NCI-H2196 (cell line): ENCODE measurements at regions not wholly inside any gene's neighbourhood (a gene's known extent, or its start where the extent isn't known, plus 50 kb on each side); places are given as distances from the start of the nearest gene placed in this dataset.

Source experiments
- DNase-seq: peaks from one replicate; lab custom pipeline; 2025; ENCODE audit not compliant: unreplicated experiment; lab: John Stamatoyannopoulos, UW

DNA sequence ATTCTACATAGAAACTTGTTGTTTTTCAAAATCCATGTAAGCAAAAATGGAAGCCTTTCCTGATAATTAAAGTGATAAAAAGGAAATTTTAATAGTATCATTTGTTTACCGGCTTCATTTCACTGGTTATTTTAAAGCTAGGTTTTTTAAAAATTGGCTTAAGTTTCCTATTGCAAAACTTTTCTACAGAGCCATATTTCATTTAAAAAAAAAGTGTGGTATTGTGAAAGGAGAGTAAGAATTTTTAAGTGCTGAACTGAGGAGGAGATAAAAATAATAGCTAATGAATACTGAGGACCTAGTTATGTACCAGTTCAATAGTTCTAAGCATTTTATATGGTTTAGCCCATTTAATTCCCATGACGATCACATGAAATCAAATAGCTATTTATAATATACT is 172.2 kb upstream of the COL1A2 start:
- DNase-seq: no peak

DNA sequence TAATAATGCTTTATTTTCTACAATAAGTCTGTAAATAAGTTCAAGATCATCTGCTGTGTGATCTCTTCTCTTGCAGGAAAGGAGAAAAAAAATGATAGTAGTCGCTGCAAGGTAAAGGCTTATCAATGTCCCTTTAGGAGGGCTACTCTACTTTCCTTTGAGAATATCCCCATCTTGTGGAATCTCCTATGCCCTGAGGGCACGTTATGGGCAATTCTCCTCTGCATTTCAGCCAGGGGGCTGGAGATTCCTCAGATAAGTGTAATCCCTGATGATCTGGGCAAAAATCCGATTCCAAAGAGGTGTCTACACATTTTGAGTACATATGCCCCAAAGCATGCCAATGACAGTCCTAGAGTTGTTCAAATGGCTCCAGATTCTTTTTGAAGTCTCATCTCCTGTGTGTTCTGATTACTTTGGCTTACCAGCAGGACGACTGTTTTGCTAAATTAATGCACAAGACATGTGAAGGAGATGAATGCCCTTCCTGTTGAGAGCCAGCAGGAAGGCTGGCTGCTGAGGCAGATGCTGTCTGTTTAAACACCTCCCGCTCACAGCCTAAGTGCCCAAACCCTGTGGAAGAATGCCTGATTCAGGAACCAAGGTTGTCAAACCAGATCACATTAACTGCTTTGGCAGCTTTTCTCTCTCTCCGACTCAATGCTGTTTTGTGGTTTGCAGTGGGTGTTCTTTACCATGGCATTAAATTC is 171.2 kb upstream of the COL1A2 start:
- peak; percentile 38 for DNase-seq

DNA sequence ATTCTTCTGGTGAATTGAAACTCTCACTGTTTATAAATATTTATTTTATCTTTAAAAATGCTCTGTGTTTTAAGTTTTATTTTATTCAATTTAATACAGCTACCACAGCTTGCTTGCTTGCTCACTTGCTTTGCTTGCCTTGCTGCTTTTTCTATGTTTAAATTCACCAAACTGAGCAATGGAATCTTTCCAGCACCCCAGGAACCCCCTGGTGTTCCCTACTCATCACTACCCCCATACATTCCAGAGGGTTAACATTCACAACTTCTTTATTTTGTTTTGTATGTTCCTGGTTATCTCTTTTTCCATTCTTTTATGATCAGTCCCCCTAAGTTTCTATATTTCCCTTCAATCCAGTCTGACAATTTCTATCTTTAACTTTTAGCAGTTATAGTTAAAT is 166.5 kb upstream of the COL1A2 start:
- DNase-seq: no peak

DNA sequence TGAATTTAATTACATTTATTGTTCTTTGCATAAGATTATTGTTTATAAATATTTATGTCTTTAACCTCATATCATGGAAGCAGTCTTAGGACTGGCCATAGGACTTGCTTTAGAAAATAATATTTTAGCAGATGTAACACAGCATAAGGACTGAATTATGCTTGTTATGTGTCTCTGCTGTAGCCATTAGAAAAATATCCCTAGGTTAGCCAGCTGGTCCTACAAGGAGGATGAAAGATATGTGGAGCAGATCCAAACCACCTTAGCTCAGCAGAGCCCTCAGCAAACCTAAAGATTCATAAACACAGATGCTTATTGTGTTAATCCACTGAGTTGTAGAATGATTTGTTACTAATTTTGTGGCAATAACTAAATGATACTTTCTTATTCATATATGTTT is 166.0 kb upstream of the COL1A2 start:
- DNase-seq: no peak

DNA sequence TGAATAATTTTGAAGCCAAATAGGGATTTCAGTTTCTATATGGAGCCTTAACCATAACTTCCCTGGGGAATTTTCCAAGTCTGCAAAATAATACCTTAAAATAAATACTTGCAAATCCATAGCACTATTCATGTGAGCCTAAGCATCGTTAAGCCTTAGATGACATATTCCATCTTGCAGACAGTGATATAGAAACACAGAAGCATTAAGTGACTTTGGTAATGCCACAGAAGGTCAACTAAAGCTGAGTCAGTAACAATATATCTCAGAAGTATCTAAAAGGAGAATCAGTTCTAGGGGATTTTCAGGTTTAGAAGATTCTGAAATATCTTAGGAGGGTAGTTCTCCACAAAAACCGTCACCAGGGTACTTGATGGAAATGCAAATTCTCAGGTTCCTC is 163.4 kb upstream of the COL1A2 start:
- no peak for DNase-seq

DNA sequence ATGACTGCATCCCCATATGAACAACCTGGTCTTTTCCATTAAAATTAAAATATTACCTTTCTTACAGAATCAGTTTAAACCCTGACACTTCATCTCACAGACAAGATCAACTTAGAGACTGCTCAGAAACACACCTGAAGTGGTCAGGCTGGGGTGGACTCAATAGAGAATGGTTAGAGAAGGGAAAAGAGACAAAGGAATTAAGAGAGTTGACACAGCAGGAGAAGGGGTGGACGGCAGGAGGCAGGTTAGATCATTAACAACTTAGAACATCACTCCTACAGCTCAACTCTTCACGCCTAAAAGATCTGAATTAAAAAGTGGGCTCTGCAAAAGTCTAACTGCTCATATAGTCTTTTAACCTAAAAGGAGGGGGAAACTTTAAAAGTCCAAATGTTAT is 157.7 kb upstream of the COL1A2 start:
- no peak for DNase-seq

DNA sequence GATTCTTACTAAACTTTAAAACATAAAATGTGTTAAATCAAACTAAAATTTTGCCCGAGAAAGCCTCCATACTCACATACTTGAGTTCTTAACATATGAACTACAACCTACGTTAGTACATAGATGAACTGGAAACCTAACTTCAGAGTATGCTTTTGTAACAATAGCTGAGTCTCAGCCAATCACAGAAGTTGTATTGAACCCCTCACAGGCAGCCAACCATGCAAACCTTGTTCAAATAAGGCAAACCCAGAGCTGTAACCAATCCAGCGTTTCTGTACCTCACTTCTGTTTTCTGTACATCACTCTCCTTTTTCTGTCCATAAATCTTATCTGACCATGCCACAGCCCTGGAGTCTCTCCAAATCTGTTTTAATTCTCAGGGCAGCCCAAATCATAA is 157.3 kb upstream of the COL1A2 start:
- no peak for DNase-seq

DNA sequence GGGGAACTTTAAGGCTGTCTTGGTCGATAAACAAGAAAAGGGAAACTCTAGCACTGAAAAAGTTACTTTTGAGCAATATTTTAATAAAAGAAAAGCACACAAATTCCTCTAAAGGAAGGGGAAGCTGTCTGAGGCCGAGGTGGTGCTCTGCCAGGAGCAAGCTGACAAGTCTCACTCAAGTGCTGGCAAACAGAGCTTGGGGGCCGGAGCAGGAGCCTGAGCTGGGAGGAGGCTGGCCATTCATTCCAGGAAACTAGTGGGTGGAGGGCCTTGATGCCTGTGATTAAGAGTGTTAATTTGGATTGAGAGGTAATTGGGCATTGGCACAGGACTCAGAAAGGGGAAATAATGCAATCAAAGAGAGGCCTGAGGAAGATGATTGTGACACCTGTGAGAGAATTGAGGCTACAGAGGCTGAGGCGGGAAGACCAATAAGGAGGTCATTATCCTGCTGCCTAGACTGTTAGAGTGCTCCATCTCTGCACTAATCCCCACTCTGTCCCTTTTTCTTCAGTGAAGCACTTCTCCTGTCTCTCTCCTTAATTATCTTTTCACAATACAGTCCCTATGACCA is 154.9 kb upstream of the COL1A2 start:
- no peak for DNase-seq

DNA sequence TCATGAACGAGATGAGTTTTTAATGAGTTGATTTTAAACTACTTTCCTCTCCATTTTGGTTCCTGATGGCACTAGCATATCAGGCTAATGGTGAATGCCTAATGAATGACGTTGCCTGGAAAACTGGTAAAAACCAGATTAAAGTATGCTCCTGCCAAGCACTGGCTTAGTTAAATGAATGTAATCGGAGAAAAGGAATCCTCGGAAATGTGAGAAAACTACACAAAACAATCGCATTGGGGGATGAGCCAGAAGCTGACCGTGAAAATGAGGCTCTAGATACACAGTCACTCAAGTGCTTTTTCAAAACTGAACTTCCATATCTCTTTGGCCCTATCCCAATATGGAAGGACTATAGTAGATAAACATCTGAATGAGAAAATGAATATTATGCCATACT is 153.8 kb upstream of the COL1A2 start:
- no peak for DNase-seq

DNA sequence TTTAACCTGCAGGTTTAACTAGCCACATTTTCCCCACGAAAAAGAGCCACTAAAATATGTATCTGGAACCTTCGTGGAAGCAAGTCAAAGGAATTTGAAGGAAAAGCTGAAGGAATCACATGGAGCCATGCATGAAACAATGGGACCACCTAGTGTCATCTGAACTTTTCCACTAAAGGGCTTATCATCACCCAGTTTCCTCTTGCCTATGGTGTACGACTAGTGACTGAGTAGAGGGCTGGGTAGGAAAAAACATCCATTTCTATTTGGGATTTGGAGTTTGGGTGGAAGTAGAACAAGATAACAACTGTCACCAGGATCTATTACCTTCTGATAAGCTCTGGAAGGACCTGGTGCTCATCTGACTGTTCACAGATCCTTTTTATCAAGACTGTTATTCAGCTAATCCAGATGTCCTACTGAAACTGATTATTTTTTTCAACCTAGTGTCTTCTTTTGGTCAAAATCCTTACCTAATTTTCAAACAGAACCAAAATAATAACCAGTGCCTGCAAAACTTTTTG is 153.2 kb upstream of the COL1A2 start:
- no peak for DNase-seq

DNA sequence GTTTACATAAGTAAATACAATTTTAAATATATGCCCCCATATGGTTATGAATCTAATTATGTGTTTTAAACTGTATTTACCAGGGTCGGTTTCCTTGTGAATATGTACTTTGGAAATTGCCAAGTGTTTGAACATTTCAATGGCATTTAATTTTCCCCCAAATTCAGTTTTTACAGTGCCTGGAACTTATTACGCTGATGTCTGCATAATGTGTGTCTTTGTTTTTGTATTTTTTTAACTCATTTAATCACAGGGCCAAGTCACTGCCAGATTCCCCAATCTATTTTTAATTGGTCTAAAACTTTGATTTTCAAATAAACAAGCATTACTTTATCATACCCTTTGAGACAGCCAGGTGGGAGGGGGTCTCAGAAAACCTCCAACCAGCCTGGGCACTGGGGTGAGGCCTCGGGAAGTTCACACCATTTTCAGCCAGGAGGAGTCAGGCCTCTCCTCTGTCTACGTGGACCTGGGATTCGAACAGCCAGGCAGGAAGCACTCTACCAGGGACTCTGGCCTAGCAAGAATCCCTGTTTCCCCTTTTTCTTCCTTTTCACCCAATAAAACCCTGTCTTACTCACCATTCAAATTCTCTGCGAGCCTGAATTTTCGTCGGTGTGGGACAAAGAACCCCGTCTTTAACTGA is 151.5 kb upstream of the COL1A2 start:
- DNase-seq: no peak

DNA sequence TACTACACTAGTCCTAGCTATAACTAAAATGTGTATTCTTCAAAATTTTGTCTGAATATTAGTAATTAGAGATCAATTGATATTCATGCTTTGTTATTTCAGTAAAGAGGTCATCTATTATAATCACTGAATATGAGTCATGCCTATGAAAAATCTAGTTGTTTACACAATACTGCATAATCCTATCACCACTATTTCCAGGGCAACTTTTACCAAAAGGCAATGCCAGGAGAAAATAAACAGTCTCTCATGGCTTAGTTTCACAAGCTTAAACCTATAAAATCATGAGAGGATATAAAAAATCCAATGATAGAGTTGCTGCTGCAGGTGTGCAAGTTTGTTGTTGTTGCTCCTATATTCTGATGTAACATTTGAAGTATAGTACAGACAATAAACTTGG is 149.9 kb upstream of the COL1A2 start:
- no peak for DNase-seq

DNA sequence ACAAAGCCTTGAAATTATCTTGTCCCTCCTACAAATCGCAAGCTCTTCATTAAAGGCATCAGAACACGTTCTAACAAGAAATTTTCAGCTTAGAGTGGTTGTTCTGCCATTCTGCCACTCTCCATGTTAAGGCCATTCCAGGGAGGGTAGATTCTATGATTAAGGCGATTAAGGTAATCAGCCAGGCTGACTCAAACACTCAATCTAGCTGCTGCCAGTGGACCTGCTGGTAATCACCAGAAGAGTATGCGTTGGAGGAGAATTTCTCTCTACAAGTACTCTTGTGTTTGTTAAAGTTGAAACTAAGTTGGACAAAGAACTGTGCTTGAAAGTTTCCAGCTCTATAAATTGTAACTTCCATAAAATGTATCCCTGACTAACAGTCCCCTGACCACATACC is 149.2 kb upstream of the COL1A2 start:
- DNase-seq: no peak

DNA sequence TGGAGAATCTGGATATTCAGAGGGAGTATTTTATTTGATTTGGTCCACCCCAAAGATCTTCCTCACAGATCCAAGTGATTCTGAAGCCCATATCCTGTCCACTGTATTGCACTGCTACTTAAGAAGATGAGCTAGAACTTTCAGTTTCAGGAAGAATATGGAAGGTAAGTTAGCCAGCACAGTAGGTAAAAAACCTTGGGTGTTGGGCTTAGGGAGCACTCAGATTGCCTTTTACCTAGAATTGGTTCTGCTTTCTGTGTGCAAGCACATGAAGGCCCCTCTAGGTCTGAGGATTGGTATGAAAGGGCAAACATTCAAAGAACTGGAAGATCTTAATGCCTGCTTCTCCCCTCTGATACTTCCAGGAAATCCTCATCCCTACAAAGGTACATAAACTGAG is 146.7 kb upstream of the COL1A2 start:
- DNase-seq: no peak

DNA sequence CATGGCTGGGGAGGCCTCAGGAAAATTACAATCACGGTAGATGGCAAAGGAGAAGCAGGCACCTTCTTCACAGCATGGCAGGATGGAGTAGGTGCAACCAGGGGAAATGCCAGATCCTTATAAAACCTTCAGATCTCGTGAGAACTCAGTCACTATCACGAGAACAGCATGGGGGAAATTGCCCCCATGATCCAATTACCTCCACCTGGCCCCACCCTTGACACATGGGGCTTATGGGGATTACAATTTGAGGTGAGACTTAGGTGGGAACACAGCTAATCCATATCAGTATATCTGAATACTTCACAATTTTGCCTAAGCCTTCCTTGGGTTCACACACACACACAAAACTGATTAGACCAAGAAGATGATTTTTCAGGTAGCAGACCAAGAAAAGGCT is 145.1 kb upstream of the COL1A2 start:
- no peak for DNase-seq

DNA sequence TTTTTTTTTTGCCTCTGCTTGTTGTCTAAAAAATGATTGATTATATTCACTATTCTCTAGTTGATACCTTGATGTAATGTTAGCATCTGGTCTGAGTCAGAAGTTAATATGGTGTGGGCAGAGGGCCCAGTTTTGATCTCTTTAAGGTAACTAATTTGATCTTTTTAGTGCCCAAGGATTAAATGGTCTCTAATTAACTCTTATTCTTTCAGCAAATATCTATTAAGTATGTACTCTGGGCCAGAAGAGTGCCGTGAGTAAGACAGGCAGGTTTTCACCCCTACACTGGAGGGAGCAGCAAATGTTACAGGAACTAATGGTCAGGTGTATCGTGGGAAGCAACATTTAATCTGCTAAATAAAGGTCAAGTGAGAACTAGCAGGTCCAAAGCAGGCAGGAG is 144.6 kb upstream of the COL1A2 start:
- DNase-seq: no peak

DNA sequence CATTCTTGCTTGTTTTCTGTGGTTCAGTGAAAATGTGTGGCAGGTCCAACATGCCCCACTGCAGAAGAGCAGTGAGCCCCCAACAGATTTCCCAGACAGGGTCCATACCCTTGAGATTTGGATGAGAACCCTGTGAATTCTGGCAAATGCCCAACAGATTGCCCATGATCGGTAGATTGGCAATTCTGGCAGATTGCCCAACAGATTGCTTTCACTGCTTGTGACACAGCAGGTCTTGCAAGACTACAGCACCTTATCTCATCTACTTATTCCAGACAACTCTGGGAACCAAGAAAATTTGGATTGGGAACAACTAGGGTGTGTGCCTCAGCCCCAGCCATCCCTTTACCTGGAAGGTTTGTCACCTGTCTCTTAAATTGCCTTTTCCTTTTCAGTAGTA is 143.7 kb upstream of the COL1A2 start:
- peak; percentile 17 for DNase-seq

DNA sequence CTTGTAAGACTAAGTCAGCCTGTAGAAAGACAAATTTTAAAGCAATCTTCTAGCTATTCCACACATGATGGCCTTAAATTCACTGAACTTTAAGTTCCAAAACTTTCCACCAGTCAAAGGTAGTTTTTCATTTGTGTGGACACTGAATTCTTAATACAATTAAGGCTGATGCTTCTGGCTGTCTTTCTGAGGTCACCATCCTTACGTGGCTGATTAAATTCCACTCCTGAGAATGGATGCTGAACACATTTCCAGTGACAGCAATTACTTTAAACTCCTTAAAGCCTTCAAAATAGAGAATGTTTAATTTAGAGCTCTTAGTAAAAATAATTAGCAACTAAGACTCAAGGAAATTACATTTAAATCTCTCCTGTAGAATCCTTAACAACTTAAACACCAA is 142.6 kb upstream of the COL1A2 start:
- no peak for DNase-seq

DNA sequence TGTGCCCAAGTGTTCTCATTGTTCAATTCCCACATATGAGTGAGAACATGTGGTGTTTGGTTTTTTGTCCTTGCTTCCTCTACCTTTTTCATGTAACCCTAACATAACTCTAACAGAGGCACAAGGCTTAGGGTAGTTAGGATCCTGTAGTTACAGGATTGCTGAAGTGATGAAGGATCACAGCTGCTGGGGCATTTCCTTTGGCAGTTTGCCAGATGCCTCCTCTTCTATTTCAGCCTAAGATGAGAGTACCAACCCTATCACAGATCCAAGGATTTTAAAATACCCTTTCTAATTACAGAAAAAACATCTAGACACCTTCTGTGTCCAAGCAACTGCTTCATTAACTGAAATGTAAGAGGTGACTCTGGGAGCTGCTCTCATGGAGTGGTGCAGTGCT is 141.7 kb upstream of the COL1A2 start:
- no peak for DNase-seq

DNA sequence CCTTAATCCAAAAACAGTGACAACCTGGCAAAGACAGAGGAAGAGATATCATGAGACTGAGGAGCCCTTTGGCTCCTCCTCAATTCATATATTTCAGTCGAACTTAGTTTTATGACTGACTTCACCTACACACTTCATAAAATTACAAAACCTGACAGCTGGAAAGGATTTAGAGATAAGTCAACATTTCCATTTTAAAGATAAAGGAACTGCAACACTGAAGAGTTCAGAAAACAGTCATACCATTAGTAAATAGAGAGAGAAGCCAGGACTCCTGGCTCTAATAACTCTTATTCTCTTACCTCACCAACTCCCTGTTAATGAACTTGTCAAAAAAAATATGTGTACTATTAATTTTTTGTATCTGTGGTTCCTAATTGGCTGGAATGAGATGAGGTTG is 141.0 kb upstream of the COL1A2 start:
- DNase-seq: no peak

DNA sequence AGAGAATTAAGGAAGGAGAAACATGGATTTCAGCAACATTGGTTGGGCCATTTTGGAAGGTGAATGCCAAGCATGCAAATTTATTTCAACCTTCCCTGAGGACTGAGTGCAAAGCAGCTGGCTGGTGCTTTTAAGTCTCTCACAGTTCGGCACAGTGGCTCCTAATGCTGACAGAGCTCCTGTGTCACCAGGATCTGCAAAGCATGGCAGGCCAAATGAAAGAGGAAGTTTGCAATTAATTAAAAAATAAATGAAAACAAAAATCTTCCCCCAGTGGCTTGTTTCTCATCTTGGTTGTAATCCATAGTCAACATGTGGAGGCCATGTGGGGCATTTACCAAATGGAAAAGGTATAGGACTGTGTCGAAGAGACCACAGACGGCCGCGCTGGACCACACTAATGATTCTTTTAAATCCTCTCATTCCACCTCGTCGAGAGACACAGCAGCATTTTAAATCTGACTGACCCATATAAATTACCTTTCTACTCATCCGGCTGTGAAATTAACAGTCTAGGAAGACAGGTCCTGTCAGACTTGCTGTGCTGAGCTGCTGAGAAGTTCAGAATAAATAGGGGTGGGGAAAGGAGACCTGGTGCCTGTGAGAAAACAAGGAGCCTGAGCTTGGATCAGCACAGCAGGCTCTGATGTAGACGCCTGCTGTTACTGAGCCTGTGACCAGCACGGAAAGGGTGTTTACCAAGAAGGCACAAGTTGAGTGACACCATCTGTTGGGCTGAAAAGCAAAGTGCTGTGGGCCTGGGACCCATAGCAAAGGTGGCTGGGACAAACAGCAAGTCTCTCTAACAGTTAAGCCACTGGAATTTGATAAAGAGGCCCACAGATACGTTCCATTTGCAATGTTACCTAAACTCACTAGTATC is 136.0 kb upstream of the COL1A2 start:
- DNase-seq: no peak

DNA sequence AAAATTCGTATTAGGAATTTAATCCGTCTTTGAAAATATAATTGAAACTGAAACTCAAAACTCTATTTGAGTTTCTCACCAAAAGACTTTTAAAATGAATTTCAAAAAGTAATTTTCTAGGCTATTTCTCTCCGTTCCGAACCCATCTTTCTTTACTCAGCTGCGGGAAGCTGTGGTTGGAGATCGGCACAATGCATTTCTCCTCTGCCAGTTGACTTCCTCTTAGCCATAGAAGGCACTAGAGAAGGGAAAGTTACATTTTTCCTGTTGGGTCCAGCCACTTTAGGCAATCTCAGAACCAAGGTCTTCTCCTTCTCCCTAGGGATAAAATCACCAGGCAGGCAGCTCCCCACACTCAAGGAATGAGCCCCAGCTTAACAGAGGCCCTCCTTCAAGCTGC is 133.6 kb upstream of the COL1A2 start:
- no peak for DNase-seq
